ENCODE measurements at regions not wholly inside any gene's neighbourhood (a gene's known extent, or its start where the extent isn't known, plus 50 kb on each side); places are given as distances from the start of the nearest gene placed in this dataset.

DNA sequence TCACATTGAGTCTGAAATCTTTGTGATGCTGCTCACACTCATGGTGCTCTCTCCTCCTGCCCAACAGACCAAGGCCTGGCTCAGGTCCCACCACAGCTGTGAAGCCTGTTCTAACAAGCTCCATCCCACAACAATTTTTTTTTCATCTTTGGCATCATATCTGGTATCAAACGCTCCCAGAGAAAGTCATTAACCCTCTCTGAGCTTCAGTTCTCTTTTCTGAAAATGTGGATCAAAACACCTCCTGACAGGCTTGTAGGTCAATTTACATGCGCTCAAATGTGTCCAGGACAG, 224.4 kb downstream of the LACC1 start:
- Mint-ChIP-seq H3K27me3 (ENCODE audit: insufficient read depth) (peaks cover 33% of the 10 kb centered on the region), H3K9me3 (peaks cover 13% of the 10 kb centered on the region; the same call in 1 of the 2 replicates), H3K27ac (no peak overlapping the region), H3K36me3 (ENCODE audit: low read depth) (0 out of 2 replicates have a peak, but pooled peaks cover 4% of the 10 kb centered on the region), H3K4me3 (no peak overlapping the region), H3K4me1 (ENCODE audit: low read depth) (no peaks in the 10 kb centered on the region)
- no peak for DNase-seq
- TF ChIP-seq, protein P1, sequence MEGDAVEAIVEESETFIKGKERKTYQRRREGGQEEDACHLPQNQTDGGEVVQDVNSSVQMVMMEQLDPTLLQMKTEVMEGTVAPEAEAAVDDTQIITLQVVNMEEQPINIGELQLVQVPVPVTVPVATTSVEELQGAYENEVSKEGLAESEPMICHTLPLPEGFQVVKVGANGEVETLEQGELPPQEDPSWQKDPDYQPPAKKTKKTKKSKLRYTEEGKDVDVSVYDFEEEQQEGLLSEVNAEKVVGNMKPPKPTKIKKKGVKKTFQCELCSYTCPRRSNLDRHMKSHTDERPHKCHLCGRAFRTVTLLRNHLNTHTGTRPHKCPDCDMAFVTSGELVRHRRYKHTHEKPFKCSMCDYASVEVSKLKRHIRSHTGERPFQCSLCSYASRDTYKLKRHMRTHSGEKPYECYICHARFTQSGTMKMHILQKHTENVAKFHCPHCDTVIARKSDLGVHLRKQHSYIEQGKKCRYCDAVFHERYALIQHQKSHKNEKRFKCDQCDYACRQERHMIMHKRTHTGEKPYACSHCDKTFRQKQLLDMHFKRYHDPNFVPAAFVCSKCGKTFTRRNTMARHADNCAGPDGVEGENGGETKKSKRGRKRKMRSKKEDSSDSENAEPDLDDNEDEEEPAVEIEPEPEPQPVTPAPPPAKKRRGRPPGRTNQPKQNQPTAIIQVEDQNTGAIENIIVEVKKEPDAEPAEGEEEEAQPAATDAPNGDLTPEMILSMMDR (IDR thresholded peaks at IDR 0.05): no peak

DNA sequence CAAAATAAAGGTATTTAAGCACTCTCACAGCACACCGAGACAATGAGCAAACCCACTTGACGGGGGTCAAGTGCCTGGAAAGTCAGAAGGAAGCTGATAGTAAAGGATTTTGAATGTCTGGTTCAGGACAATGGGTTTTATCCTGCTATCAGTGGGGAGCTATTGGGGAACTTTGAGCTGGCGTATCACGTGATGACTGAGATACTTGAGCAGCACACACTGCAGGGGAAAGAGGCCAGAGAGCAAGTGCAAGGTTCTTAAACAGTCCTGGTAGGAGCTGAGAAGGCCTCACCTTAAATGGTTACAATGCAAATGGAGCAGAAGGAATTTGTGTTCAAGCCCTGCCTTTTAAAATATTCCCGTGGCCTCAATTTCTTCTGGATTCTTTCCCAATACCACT, 225.3 kb downstream of the LACC1 start:
- Mint-ChIP-seq H3K27ac (no peak overlapping the region), H3K36me3 (ENCODE audit: low read depth) (0 out of 2 replicates have a peak, but pooled peaks cover 4% of the 10 kb centered on the region), H3K4me1 (ENCODE audit: low read depth) (no peaks in the 10 kb centered on the region), H3K4me3 (no peak overlapping the region), H3K27me3 (ENCODE audit: insufficient read depth) (peaks cover 35% of the 10 kb centered on the region), H3K9me3 (peaks cover 13% of the 10 kb centered on the region; the same call in 1 of the 2 replicates)
- TF ChIP-seq, protein P1 (IDR thresholded peaks at IDR 0.05): no peak
- no peak for DNase-seq

DNA sequence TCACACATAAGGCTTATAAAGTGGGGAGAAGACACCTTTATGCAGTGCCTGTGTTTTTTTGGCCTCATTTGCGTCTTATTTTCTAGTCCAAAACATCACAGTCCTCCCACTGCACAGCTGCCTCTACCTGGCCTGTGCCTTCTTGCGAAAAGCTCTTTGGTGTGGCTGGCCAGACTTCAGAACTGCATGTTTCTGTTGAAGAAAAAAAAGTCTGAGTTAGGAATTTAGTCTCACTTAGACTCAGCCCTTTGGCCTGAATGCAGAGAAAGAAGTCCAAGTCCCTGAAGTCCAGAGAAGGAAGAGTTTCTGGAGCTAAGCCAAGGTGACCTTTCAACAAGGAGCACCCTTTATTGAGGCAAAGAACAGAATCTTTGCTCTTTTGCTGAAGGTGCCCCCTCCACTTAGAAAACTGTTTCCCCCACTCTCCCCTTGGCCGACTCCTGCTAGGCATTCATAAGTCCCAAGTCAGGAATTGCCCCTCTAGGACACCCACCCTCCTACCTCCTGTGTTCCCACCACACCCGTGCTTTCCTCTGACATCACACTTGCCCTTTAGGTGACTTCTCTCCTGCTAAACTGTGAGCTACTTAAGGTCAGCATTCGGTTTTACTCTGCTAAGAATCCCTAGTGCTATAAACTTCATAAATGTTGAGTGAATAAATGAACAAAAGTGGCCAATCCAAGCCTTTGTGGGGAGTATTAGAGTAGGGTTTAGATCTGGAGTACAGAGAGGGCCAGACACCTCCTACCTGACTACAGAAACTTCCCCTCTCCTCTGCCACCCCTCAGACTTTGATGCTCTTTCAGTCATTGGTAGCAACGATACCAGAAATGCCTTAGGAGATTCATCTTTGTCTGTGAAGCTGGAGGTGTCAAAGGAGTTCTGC, 226.8 kb downstream of the LACC1 start:
- no peak overlapping the region for H3K27ac Mint-ChIP-seq
- DNase-seq: no peak
- H3K4me1 Mint-ChIP-seq (ENCODE audit: low read depth): no peaks in the 10 kb centered on the region
- TF ChIP-seq, protein P1 (IDR thresholded peaks at IDR 0.05): no peak
- no peak overlapping the region for H3K4me3 Mint-ChIP-seq
- H3K27me3 Mint-ChIP-seq (ENCODE audit: insufficient read depth): peaks cover 37% of the 10 kb centered on the region
- H3K9me3 Mint-ChIP-seq: peaks cover 13% of the 10 kb centered on the region; the same call in 1 of the 2 replicates
- H3K36me3 Mint-ChIP-seq (ENCODE audit: low read depth): 0 out of 2 replicates have a peak, but pooled peaks cover 4% of the 10 kb centered on the region

DNA sequence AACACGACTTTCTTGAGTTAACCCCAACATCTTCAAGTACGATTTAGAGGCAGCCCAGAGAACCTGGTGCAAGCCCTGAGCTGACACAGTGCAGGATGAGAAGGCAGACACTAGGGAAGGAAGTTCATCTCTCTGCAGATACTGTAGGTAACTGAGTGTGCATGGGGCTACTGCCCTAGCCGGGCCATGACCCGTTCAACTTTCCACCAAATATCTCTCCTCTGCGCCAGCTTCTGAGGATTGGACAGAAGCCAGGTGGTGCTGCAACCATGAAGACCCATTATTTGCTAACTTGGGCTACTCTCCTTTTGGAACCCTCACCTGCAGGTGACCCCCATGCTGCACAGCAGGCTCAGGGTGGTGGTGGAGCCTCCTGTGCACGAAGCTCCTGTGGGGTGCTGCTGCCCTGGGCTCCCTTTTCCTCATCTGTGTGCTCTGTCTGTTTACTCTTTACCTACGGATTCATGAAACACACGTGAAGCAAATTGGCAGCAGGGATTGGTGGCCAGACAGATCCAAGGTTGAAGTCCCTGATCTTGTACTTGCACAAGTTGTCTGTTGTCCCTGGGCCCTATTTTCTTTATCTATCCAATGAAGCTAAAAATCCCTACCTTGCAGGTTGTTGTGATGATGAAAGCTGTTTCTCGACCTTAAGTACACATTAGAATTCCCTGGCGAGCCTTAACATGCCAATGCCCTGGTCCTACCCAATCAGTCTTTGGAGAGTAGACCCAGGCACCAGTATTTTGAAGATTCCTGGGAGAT, 227.8 kb downstream of the LACC1 start:
- H3K4me3 Mint-ChIP-seq: no peak overlapping the region
- H3K9me3 Mint-ChIP-seq: peaks cover 7% of the 10 kb centered on the region; the same call in 1 of the 2 replicates
- TF ChIP-seq, protein P1 (IDR thresholded peaks at IDR 0.05): no peak
- H3K27ac Mint-ChIP-seq: no peak overlapping the region
- H3K36me3 Mint-ChIP-seq (ENCODE audit: low read depth): no peaks in the 10 kb centered on the region
- peaks cover 37% of the 10 kb centered on the region for H3K27me3 Mint-ChIP-seq (ENCODE audit: insufficient read depth)
- no peaks in the 10 kb centered on the region for H3K4me1 Mint-ChIP-seq (ENCODE audit: low read depth)
- DNase-seq: no peak

DNA sequence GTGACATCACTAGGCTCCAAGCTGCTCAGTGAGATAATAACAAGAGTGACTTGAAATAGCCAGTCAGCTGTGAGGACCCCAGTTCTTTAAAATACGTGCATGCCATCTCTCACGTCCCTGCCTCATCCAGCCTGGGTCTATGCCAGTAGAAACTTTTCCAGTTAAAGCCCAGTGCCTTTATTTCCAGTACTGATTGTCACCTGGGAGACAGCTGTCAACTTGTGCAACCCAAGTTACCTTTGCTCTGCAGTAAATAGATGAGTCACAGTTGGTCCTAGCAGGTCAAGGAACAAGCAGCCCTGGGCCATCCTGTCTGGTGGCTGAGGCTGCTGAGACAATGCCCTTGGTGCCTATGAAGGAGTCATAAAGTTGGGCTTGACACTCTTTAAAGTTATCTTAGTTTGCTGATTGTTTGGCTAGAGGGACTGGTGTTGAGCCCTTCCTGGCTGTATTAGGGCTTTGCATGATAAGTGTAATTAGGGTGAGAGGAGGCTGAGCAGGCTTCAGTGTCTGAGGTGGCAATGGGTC, 228.7 kb downstream of the LACC1 start:
- TF ChIP-seq, protein P1 (IDR thresholded peaks at IDR 0.05): no peak
- Mint-ChIP-seq H3K4me1 (ENCODE audit: low read depth) (no peaks in the 10 kb centered on the region), H3K27me3 (ENCODE audit: insufficient read depth) (peaks cover 37% of the 10 kb centered on the region), H3K27ac (no peak overlapping the region), H3K36me3 (ENCODE audit: low read depth) (no peaks in the 10 kb centered on the region), H3K9me3 (no peaks in the 10 kb centered on the region), H3K4me3 (no peak overlapping the region)
- no peak for DNase-seq

All from HFFc6 (cell line).